Activated CD4-positive, alpha-beta memory T cell treated with anti-CD3 and anti-CD28 coated beads for 36 hours (primary cell): ENCODE measurements at regions not wholly inside any gene's neighbourhood (a gene's known extent, or its start where the extent isn't known, plus 50 kb on each side); places are given as distances from the start of the nearest gene placed in this dataset.

Experiments
- CTCF ChIA-PET: fragments of 350-600 bp; sonication (Branson Sonifier 250); formaldehyde crosslinking; loops from one replicate; lab custom pipeline; 2021; ENCODE audit warnings: antibody characterized with exemption, inconsistent platforms; lab: Charles Lee
- POLR2A ChIA-PET: fragments of 350-600 bp; sonication (Branson Sonifier 250); formaldehyde crosslinking; loops from one replicate; lab custom pipeline; 2021; ENCODE audit warnings: antibody characterized with exemption; lab: Charles Lee
- DNase-seq: peaks from one replicate; pipeline ENCODE4 v3.0.0-alpha.2; 2020
- H3K27ac Mint-ChIP-seq: one replicate; pipeline ENCODE4 v1.8.0; 2021; ENCODE audit warnings: mixed read lengths
- H3K27me3 Mint-ChIP-seq: one replicate; pipeline ENCODE4 v1.8.0; 2021; ENCODE audit warnings: mixed read lengths
- H3K36me3 Mint-ChIP-seq: one replicate; pipeline ENCODE4 v1.8.0; 2021; ENCODE audit warnings: mixed read lengths
- H3K4me1 Mint-ChIP-seq: one replicate; pipeline ENCODE4 v1.8.0; 2021; ENCODE audit warnings: low read depth, mixed read lengths
- H3K4me3 Mint-ChIP-seq: one replicate; pipeline ENCODE4 v1.8.0; 2021; ENCODE audit warnings: mild to moderate bottlenecking, mixed read lengths
- H3K9me3 Mint-ChIP-seq: one replicate; pipeline ENCODE4 v1.8.0; 2021; ENCODE audit warnings: mixed read lengths
- intact Hi-C: fragments of 100-400 bp; cut with micrococcal nuclease; formaldehyde crosslinking; loops from one replicate; pipeline ENCODE4 v1.15.1; 2023

DNA sequence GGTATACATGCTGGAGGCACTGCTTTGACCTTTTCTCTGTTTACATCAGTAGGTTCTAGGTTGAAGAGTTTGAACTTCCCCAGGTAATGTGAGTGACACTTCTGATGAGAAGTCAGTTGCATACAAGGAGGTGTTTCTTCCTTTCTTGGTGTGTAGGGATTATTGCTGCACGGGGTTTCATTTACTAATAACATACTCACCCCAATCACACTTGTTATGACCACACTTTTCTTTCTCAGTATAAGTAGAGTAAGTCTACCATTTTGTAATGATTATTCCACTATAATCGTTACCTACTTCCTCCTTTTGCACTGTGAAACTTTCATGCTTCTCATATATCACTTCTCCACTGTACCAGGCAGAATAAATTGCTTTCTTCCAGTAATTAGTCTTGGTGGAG, 138.0 kb downstream of the TNFSF13B start:
- POLR2A ChIA-PET = no interaction called here
- Mint-ChIP-seq H3K27me3 (no peaks in the 10 kb centered on the region), H3K4me1 (peaks cover 51% of the 10 kb centered on the region), H3K27ac (no peak overlapping the region), H3K36me3 (no peaks in the 10 kb centered on the region), H3K9me3 (peaks cover 5% of the 10 kb centered on the region), H3K4me3 (no peak overlapping the region)
- CTCF ChIA-PET = no interaction called here
- DNase-seq = no peak
- intact Hi-C loops = no loop called here

DNA sequence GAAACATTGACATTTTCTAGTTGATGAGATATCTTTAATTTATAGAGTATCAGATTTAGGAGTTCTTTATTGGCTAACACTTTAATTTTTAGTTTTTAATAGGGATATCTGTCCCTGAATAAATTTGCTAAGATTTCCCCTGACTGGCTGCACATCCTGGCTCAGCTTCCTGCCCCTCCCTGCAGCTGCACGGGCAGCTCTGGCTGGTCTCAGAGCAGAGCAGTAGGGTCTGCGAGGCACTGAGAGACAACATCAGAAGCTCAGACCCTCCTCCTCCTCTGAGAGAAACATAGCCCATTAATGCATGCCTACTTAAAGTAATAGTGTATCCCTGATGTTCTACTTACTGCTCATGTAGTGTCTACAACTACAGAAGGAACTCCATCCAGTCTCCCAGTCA, 139.2 kb downstream of the TNFSF13B start:
- Mint-ChIP-seq H3K27ac (peak overlapping the region; percentile 24), H3K4me1 (peaks cover 56% of the 10 kb centered on the region), H3K27me3 (no peaks in the 10 kb centered on the region), H3K36me3 (no peaks in the 10 kb centered on the region), H3K9me3 (peaks cover 9% of the 10 kb centered on the region), H3K4me3 (no peak overlapping the region)
- DNase-seq = peak; percentile 20
- POLR2A ChIA-PET = no interaction called here
- CTCF ChIA-PET = no interaction called here
- intact Hi-C loops = loop anchor here (2.0 kb wide), 1 partner anchor 66 kb away; no protein-coding TSS in a partner anchor

DNA sequence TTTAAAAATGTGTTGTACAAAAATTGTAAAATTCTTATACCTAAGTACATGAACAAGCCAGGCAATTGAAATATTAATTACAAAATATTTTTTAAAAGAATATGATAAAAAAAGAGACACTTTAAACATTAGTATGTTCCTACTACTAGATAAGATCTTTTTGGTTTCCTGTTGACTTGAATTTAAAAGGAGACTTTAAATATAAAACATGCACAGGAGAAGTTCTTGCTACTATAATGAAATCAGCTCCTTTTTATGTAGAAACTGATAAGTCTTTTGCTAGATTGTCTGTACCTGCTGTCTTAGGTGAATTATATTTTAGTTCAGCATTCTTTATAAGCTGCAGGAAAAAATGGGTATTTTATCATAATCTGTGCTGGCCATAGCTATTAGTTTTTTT, 140.2 kb downstream of the TNFSF13B start:
- ChIA-PET POLR2A (no interaction called here), CTCF (no interaction called here)
- Mint-ChIP-seq H3K9me3 (peaks cover 9% of the 10 kb centered on the region), H3K27me3 (no peaks in the 10 kb centered on the region), H3K27ac (no peak overlapping the region), H3K4me1 (peaks cover 59% of the 10 kb centered on the region), H3K36me3 (no peaks in the 10 kb centered on the region), H3K4me3 (no peak overlapping the region)
- no peak for DNase-seq
- intact Hi-C loops = loop anchor here (2.0 kb wide), 1 partner anchor 67 kb away; no protein-coding TSS in a partner anchor

DNA sequence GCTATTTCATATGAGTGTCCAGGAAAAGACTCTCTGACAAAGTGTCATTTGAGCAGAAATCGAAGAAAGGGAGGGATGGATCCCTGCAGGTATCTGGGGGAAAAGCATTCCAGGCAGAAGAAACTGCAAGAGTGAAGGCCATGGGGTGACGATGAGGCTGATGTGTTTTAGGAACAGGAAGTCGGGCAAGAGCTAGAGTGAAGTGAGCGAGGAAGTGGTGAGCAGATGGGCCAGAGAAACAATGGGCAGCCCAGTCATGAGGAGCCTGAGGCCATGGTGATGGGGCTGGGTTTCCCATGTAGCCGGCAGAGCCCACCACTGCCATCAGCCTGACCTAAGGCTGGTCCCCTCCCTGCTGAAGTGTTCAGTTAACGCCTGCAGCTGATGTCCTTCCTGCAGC, 150.2 kb downstream of the TNFSF13B start:
- no peak overlapping the region for H3K27ac Mint-ChIP-seq
- peaks cover 14% of the 10 kb centered on the region for H3K9me3 Mint-ChIP-seq
- ChIA-PET CTCF (no interaction called here), POLR2A (no interaction called here)
- no peak overlapping the region for H3K4me3 Mint-ChIP-seq
- H3K27me3 Mint-ChIP-seq = no peaks in the 10 kb centered on the region
- peaks cover 6% of the 10 kb centered on the region for H3K36me3 Mint-ChIP-seq
- no peak for DNase-seq
- intact Hi-C loops = no loop called here
- H3K4me1 Mint-ChIP-seq = peaks cover 26% of the 10 kb centered on the region

DNA sequence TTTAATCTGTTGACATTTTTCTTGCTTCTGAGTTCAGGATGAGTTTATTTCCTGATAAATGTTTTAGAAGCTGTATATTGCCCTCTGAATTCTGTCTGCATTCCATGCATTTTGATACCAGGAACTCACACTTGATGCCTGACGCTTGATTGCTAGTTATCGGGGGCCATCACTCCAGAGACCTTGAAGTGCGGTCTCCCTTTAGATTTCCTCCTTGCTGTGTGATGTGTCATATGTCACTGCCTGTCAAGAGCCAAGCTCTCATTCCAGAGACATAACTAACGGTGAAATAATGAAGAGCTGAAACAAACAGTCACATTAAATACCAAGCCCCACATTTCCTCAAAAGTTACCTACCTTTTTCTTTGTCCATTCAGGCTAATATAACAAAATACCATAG, 155.5 kb downstream of the TNFSF13B start:
- peaks cover 16% of the 10 kb centered on the region for H3K4me1 Mint-ChIP-seq
- no peak for DNase-seq
- H3K27me3 Mint-ChIP-seq = no peaks in the 10 kb centered on the region
- intact Hi-C loops = no loop called here
- ChIA-PET CTCF (no interaction called here), POLR2A (no interaction called here)
- H3K4me3 Mint-ChIP-seq = no peak overlapping the region
- no peaks in the 10 kb centered on the region for H3K9me3 Mint-ChIP-seq
- no peaks in the 10 kb centered on the region for H3K36me3 Mint-ChIP-seq
- no peak overlapping the region for H3K27ac Mint-ChIP-seq

DNA sequence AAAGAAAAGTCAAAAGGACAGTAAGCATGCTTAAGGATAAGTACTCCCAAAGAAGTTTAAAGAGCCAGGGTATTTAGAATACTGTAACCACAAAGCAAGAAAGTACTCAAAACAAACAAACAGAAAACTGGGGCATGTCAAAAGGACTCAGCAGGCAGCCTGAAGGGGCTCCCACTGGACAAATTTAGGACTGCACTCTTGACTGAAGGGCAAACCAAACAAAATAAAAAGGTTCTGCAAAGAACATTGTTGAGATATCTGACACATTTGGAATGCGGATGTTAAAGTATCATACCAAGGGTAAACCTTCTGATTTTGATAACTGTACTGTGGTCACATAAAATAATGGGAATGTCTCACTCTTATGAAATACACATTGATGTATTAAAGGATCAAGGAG, 157.4 kb downstream of the TNFSF13B start:
- intact Hi-C loops = no loop called here
- ChIA-PET CTCF (no interaction called here), POLR2A (no interaction called here)
- Mint-ChIP-seq H3K4me3 (no peak overlapping the region), H3K36me3 (no peaks in the 10 kb centered on the region), H3K27me3 (no peaks in the 10 kb centered on the region), H3K9me3 (no peaks in the 10 kb centered on the region), H3K4me1 (peaks cover 13% of the 10 kb centered on the region), H3K27ac (no peak overlapping the region)
- no peak for DNase-seq

DNA sequence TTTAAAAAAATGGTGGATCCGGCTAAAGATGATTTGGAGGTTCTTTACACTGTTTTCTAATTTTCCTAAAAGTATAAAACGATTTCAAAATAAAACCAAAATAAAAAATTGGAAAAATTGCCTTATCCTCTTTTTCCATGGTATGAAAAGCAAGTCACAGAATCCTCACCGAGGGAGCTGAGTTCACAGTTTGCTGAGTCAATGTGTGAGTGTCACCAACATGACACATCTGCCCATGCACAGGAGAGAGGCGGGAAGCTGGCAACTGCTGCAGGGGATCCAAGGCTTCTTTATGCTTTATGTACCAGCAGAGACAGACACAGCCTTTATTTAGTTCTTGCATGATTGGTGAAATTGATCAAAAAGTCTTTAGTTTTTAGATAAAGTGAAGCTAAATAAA, 157.8 kb downstream of the TNFSF13B start:
- no peak for DNase-seq
- ChIA-PET CTCF (no interaction called here), POLR2A (no interaction called here)
- no peak overlapping the region for H3K27ac Mint-ChIP-seq
- no peaks in the 10 kb centered on the region for H3K36me3 Mint-ChIP-seq
- peaks cover 13% of the 10 kb centered on the region for H3K4me1 Mint-ChIP-seq
- H3K27me3 Mint-ChIP-seq = no peaks in the 10 kb centered on the region
- intact Hi-C loops = no loop called here
- H3K4me3 Mint-ChIP-seq = no peak overlapping the region
- no peaks in the 10 kb centered on the region for H3K9me3 Mint-ChIP-seq

DNA sequence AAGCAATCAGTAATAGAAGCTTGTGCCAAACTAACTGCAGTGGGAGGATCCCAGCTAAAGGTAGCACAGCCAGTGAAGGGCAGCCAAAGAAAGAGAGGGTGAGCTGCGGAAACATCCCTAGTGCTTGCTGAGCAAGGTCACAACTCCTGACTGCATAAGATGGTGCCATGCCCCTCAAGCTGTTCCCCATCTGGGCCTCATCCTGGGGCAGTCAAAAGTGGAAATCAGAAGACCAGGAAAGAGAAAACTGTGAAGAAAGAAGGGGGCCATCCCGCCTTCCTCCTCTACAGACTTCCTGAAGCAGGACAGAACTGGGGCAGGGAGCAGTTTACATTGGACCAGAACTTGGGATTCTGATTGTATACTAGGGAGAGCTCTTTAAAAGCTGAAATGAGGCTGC, 159.2 kb downstream of the TNFSF13B start:
- H3K4me3 Mint-ChIP-seq = no peak overlapping the region
- POLR2A ChIA-PET = no interaction called here
- peaks cover 2% of the 10 kb centered on the region for H3K4me1 Mint-ChIP-seq
- H3K9me3 Mint-ChIP-seq = no peaks in the 10 kb centered on the region
- H3K27me3 Mint-ChIP-seq = no peaks in the 10 kb centered on the region
- no peak for DNase-seq
- CTCF ChIA-PET = interaction anchor here (0.7 kb wide), 1 partner anchor 17 kb away, joined by 3 read pairs; no protein-coding TSS in a partner anchor
- intact Hi-C loops = no loop called here
- H3K27ac Mint-ChIP-seq = no peak overlapping the region
- H3K36me3 Mint-ChIP-seq = no peaks in the 10 kb centered on the region

DNA sequence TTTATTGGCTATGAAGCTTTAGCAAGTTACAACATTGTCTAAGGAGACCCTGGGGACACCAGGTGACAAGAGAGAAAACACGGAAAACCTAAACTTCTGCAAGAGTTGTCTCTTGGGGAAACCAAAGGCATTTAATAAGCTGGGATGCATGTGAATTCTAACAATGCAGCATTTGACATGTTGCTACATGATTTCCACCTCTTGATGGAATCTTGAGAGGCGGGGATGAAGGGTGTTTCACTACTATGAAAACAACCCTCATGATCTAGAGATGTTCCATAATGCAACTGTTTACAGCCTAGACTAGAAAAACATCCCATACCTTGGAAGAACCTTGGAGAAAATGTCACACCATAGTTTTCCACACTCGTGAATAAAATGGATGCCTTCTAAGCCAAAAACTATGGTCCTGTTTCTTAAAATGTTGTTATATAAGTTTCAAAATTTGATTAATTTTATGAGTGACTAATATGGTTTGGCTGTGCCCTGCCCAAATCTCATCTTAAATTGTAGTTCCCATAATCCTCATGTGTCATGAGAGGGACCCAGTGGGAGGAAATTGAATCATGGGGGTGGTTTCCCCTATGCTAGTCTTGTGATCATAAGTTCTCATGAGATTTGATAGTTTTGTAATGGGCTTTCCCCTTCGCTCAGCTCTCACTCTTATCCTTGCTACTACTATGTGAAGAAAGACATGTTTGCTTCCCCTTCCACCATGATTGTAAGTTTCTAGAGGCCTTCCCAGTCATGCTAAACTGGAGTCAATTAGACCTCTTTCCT, 164.6 kb downstream of the TNFSF13B start:
- no peaks in the 10 kb centered on the region for H3K4me1 Mint-ChIP-seq
- DNase-seq = no peak
- CTCF ChIA-PET = no interaction called here
- H3K36me3 Mint-ChIP-seq = no peaks in the 10 kb centered on the region
- H3K4me3 Mint-ChIP-seq = no peak overlapping the region
- H3K27me3 Mint-ChIP-seq = peaks cover 4% of the 10 kb centered on the region
- no peaks in the 10 kb centered on the region for H3K9me3 Mint-ChIP-seq
- POLR2A ChIA-PET = no interaction called here
- intact Hi-C loops = no loop called here
- no peak overlapping the region for H3K27ac Mint-ChIP-seq

DNA sequence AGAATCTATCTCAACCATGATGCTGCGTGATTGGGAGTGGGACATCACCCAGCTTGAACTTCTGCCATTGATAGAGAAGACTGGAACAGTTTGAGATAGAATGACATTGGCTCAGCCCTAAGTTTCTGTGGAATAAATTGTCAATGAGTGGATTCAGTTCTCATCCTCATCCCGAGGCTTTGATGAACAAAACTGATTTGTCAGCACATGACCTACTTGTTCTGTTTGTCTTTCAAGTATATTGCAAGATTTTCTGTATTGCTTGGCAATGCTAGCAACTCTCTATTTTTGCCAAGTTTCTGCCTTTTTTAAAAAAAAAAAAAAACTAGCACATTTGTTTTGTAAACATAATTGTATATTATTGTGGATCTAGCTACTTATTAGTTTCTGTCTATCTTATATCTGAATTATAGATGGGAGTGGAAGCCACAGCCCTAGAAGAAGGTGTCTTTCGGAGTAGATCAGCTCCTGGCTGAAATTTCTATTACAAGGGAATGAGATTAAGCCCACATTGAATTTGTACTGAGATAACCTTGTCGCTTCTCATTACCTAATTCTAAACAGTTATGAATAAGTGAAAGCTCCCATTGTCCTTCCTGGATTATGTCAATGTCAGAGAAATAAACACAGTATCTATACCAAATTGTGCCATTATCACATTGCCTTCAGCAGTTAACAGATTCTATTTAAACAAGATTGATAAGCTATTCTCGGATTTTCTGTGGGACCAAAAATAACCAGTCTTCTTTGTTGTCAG, 166.1 kb downstream of the TNFSF13B start:
- no peak overlapping the region for H3K4me3 Mint-ChIP-seq
- no peak overlapping the region for H3K27ac Mint-ChIP-seq
- peaks cover 6% of the 10 kb centered on the region for H3K27me3 Mint-ChIP-seq
- POLR2A ChIA-PET = no interaction called here
- no peaks in the 10 kb centered on the region for H3K4me1 Mint-ChIP-seq
- H3K9me3 Mint-ChIP-seq = no peaks in the 10 kb centered on the region
- CTCF ChIA-PET = interaction anchor here (1.3 kb wide), 1 partner anchor 73 kb away, joined by 3 read pairs; no protein-coding TSS in a partner anchor
- no peaks in the 10 kb centered on the region for H3K36me3 Mint-ChIP-seq
- intact Hi-C loops = no loop called here
- DNase-seq = no peak

DNA sequence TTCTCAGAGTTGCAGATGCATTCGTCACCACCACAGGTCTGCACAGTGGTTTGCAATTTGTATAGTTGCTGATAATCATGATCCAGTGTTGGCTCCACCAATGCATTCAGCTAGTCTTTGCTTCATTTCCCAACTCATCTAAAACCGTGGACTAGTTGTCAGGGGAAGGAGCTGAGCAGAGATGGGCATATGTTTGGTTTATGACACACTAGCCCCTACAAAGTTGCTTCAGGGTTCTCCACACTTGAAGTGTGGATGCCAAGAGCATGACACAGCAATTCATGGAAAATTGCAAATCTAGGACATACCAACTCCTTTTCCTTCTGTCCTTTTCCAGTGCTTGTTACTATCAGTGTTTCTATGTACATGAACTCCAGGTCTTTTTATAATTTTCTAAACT, 168.0 kb downstream of the TNFSF13B start:
- ChIA-PET CTCF (no interaction called here), POLR2A (no interaction called here)
- no peaks in the 10 kb centered on the region for H3K36me3 Mint-ChIP-seq
- no peaks in the 10 kb centered on the region for H3K4me1 Mint-ChIP-seq
- intact Hi-C loops = no loop called here
- no peak overlapping the region for H3K27ac Mint-ChIP-seq
- H3K27me3 Mint-ChIP-seq = peaks cover 6% of the 10 kb centered on the region
- H3K9me3 Mint-ChIP-seq = no peaks in the 10 kb centered on the region
- no peak overlapping the region for H3K4me3 Mint-ChIP-seq
- DNase-seq = no peak

DNA sequence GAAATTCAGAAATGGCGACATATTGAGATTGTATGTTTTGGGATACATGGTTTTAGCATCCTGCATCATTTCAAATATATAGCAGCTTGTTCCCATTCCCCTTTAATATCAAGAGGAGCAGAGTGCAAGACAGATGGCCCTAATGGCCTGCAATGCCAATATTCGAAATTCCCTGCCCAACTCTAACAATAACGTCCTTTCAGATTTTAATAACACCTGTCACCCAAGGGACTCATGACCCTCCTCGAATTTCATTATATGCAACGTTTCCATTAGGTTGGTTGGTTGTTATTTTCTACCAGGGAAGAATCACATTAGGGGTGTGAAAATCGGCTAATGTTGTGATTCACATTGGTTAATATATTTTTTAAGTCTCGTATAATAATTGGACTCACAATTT, 170.0 kb downstream of the TNFSF13B start:
- H3K4me1 Mint-ChIP-seq = no peaks in the 10 kb centered on the region
- ChIA-PET CTCF (no interaction called here), POLR2A (no interaction called here)
- H3K27ac Mint-ChIP-seq = no peak overlapping the region
- DNase-seq = no peak
- H3K36me3 Mint-ChIP-seq = no peaks in the 10 kb centered on the region
- no peak overlapping the region for H3K4me3 Mint-ChIP-seq
- intact Hi-C loops = no loop called here
- no peaks in the 10 kb centered on the region for H3K9me3 Mint-ChIP-seq
- peaks cover 6% of the 10 kb centered on the region for H3K27me3 Mint-ChIP-seq
